Inflammatory macrophage treated with lipopolysaccharide for 4 hours (primary cell): ENCODE measurements at regions not wholly inside any gene's neighbourhood (a gene's known extent, or its start where the extent isn't known, plus 50 kb on each side); places are given as distances from the start of the nearest gene placed in this dataset.

Experiments used
- DNase-seq: peaks from one replicate; pipeline ENCODE4 v3.0.0-alpha.2; 2020

DNA sequence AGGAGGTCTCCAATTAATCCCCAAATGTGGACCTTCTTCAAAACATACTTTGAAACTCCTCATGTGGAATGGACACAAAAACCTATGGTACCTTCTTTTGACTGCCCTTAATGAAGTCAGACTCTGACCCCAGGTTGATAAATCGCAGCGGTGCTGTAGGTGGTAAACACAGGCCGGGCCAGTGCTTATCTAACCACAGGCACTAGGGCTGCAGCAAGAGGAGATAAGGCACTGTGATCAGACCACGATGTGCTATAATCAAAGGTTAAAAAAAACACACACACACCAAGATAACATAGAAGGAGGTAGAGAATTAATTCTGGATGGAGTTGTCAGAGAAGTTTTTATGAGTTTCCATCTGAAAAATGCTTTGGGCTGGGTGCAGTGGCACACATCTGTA is 52.3 kb upstream of the SIPA1L2 start:
- DNase-seq = no peak

DNA sequence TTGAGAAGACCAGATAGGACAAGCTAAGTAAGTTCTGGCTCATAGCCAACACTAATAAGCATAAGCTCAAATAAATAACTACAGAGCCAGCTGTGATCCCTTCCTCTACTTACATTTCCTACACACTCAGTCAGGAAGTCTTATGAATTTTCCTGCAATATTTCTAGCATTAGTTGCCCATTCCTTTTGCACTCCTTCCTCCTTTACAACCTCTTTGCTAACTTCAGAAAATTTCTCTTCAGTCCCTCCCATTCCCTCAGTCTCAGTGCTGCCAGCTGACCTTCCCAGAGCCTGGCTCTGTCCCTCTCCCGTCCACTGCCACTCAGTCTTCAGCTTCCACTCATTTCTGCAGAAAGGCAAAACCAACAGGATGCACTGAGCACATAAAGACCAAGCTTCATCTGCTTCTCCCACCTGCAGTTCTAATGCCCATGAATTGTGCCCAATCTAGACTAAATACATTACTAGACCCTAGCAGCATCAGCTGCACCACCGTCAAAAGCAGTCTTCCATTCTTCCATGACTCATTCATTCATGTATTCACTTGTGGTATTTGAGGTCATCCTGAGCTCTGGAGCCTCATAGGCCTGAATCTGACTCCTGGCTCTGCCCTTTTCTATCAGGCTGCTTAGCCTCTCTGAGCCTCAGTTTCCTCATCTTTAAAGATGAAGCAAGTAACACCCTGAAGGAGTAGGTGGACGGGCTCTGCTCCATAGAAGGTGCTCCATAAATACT is 54.6 kb upstream of the SIPA1L2 start:
- DNase-seq = no peak

GRCh38 chr1:232686346-232686745 is 56.4 kb upstream of the SIPA1L2 start:
- no peak for DNase-seq

GRCh38 chr1:232687304-232687703 is 57.4 kb upstream of the SIPA1L2 start:
- no peak for DNase-seq

DNA sequence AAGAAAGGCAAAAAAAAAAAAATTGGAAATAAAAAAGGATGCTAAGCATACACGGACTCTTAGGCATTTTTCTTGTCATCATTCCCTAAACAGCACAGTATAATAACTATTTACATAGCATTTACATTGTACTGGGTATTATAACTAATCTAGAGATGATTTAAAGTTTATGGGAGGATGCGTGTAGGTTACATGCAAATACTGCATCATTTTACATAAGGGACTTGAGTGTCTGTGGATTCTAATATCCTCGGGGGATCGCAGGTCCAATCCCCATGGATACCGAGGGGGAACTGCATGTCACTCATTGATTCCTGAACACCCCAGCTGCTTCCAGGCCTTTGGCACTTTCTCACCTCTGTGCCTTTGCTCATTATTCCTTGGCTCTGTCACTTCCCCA is 57.8 kb upstream of the SIPA1L2 start:
- DNase-seq = no peak

GRCh38 chr1:232688398-232688797 is 58.5 kb upstream of the SIPA1L2 start:
- DNase-seq = no peak

DNA sequence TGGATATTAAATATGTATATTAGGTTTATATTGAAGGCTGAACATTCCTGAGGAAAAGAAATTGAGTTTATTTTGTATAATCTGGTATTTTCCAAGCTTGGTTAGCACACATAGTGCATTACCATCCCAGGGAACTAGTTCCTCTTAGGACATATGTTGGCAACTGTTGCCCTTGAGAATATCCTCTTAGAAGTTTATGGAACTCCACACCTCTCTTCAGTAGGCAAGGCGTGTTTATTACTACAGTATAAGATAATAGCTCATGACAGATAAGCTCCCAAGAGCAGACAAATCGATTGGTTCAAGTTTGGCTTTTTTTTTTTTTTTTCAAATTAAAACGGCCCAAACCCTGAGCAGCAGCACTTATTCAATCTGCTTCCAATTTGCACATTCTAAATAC is 59.8 kb upstream of the SIPA1L2 start:
- no peak for DNase-seq

DNA sequence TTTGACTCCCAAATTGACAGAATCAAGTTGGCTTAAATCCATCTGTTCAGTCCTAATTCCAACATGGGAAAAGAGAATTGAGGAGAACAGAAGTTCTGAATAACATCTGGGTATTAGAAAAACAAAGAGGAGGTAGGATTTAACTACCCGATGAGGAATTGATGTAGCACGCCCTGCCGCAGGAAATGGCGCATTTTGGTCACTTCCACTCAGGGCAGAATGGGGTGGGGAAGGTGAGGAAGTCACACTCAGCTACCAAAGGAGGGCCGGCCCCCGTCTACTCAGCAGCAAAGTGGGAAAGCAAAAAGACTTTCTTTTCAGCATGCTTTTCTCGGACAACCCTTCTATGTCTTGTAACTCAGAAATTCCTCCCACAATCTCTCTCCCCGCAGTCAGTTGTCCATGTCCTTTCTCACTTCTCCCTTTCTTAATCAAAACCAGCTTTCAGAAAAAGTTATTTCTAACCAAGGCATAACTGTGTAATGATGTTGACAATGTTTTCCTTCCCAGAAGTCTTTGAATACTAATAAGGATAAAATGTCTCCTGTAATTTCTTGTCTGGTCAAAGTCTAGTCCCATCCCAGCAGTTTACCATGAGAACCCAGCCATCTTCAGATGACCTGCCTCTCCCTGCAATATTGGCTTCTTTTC is 60.5 kb upstream of the SIPA1L2 start:
- no peak for DNase-seq

DNA sequence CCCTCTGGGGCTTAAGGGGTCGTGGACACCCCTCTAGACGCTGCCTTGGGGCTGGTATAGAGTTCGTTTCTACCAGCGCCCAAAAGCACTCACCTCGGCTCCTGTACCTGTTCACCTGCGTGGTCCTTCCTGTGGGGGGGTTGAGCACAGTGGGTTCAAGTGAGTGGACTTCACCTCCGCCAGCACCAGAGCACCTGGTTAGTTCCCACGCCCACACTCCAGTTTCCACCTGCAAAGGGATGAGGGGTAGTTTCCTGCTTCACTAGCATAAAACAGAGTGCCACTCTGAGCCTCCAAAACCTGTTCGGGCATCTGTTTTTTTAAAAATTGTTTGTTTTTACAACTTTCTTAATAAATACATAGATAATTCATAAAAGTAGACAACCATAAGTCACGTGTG is 64.5 kb upstream of the SIPA1L2 start:
- no peak for DNase-seq

DNA sequence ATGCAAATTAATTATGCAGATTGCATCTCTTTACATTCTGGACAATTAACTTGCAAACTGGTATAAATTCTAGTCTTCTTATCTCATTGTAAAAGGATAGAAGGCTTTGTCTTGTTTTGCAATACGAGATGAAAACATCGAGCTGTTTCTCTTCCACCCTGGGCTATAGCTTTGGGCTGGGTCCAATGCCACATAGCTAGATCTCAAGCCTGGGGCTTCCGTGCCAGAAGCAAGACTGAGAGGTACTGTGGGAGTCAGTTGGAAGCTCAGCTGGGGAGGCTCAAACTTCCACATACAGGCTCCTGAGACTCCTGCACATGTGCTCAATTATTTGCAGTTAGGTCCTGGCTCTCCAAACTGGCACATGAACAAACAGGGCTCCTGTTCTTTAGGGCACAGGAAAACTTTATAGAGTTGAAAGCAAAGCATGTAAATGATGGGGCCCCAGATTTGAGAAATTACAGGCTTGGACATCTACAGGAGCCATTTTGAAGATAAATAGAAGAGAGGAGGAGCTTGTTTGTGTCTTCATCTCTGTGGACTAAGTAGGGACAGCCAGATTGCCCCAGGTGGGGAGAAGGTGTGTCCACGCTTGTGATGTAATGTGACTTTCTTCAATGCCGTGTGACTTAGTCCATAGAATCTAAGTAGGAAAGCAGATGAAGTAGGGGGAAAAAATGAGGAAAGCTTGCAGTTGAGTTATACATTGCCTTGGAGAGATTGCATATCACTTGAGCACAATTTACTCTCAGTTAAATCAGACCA is 65.9 kb upstream of the SIPA1L2 start:
- DNase-seq = no peak

- DNase-seq = no peak
These were observed 66.5 kb upstream of the SIPA1L2 start for GRCh38 chr1:232696466-232696865.

DNA sequence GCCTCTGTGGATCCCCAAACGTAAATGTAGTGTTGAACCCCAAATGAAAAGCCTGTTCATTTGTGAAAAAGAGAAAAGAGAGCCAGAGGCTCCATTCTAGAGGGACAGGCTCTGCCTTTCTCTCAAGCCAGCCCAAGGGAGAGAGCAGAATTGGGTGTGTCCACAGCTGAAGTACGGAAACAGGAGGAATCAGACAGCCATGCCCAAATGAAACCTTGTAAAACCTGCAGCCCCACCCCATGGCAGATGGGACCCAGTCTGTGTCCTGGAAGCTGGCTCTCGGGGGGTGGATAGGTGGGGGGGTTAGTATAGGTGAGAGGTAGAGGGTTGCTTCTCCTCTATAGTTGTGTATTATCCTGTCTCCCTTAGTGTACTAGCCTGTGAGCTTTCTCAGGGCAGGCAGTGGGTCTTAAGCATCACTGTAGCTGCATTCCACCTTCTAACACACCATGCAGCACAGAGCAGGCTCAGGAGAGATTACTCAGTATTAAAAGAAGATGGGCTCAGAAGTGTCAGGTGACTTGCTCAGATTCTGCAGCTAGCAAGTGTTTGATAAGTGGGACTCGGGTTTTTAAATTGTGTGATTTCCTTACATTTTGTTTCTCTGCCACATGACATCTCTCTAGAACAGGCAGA is 67.4 kb upstream of the SIPA1L2 start:
- DNase-seq = no peak

DNA sequence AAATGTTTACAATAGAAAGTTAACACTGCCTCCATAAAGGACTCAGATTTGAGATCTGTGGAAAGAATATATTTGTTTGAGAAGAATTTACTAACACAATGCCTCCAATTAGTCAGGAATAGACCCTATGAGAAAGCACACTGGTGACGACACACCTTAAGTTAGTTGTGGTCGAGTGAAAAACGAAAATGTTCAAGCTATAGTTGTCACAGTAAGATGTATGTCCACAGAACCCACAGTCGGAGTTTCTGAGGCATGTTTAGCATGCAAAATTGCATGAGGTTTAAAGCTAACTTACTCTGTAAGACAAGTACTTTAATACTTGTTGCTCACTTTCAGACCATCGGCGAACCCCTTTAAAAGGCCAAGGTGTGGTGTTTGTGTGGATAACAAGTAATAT is 69.9 kb upstream of the SIPA1L2 start:
- DNase-seq = no peak

GRCh38 chr1:232702911-232703310 is 73.0 kb upstream of the SIPA1L2 start:
- DNase-seq = no peak

DNA sequence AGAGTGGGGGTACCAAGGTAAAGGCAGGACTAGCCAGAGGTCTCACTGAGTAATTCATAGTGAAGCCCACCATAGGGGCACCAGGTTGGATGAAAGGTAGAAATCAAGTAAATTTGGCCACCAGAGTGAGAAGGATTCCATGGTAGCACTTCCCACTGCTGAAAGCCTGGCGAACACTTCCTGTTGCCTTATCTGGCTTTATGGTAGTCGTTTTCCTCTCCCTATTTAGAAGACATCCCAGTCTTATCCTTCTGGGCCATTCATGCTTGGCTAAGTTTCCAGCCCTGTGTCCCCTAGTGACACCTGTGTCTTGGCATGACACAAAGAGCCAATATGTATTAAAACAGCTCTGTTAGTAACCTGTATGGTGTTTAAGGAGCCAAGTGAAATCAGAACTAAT is 74.3 kb upstream of the SIPA1L2 start:
- DNase-seq = no peak

DNA sequence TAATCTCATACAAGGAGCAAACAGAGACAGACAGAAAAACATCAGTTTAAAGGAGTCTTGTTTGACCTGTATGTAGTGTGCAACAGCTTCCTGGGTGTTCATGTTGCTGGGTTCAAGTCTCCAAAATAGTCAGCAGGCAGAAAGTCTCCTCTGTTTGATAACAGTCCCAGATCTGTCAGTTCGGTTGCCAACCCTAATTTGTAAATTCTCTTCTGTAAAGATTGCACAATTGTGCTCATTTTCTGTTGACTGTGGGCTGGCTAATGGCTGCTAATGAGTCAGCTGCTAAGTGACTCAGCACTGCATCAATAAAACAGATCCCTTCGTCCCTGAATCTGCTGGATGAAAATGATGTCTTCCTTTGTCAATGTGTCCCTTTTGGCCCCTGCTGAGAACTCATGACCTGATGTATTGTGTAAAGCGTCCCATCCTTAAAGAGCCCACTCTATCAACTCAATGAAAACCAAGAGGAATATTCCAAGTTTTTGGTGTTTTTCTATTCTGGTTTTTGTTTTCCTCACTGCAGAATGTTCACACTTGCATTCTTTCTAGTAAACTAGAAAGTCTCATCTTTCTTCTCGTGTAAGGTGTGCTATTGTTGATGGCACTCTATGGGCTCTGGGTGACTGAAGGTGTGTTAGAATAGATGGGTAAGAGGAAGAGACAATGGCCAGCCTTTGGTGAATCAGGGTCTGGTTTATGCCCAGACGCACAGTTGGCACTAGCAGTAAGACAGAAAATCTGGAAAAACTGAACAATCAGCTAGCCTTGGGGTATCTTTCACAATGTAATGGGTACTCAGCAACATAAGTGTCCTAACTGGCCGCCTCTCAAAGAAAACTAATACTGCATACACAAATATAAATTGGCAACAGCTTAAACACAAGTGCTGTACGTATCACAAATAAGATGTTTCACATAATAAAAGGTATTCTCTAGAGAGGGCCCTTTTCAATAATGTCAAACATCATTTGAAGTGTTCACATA is 75.1 kb upstream of the SIPA1L2 start:
- peak; percentile 79 for DNase-seq

DNA sequence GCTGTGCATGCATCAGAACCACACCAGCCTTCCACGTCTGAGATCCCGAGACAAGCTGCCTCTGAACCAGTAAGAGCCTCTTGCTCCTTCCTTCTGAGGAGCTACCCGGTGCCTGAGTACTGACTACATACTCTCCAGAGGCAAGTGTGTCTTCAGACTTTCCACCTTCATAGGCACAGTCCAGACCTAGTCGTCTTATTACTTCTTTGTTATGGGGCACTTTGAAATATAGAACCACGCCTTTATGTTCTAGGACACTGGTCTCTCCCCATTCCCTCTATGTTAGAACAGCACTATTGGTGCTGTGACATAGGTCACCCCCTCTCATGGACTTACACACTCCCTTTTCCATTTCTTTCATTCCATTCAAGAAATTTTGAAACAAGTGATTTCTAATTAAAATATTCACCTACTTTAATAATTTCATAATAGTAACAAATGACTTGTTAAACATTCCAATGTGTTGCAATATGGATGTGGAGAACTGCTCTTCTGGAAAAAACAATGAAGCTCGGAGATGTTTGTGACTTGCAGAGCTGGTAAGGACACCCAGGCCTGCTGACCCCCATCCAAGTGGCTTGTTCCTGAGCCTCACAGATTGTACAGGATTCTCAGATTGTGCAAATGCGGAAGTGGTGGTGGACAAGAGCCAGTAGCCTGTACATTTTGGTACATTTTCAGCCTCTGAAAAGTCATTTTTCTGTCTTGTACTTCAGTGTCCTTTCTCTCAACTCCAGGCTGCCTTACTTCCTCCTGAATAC is 76.1 kb upstream of the SIPA1L2 start:
- peak; percentile 36 for DNase-seq

- DNase-seq = no peak
These were observed 77.2 kb upstream of the SIPA1L2 start for GRCh38 chr1:232707142-232707541.

DNA sequence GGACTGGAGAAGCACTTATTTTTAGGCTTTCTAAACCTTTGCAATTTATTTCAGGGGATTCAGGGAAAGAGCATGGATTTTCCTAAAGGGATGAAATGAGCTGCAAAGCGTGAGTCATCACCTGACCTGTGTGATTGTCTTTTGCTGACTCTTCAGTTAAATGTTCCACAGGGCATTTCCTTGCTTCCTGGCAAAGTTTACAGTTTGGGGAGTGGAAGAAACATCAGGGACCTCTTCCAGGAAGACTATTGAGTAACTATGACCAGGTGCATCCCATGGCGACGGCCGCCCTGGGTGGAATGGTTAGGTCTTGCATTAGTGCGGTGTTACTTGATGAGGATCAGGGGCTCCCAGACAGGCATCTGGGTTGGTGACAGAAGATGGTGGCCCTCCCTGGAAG is 79.5 kb upstream of the SIPA1L2 start:
- no peak for DNase-seq

DNA sequence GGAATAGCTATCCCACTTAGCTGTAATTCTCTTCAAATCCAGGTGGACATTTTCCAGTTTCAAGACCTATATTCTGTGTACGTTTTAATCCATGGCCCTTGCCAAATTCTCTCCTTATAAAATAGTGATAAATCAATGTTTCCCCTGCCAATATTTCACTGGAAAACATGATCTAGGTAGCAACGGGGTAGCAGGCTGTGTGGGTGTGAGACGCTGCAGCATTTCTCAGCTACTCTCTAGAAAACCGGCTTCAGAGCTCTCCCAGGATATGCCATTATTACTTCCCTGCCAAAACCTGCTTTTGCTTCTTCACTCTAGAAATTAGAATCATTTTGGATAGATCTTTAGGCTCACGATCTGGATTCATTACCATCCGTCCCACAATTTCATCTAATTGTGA is 82.1 kb upstream of the SIPA1L2 start:
- DNase-seq = no peak

DNA sequence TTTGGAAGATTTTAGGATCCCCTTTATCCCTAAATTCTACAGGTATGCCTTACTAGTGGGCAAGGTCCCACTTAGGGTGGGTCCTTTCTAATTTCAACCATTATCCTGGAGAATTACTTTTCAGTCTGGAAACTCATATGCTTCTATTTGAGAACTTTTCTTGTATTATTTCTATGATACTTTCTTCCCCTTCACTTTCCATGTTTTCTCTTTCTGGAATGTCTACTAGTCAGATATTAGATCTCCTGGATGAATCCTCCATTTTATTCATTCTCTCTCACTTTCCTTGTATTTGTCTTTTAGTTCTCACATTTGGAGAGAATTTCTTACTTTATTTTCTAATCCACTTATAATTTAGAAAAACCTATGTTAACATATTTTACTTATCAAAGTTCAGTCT is 83.9 kb upstream of the SIPA1L2 start:
- DNase-seq = no peak

- no peak for DNase-seq
These were observed 85.2 kb upstream of the SIPA1L2 start for GRCh38 chr1:232715154-232715553.
